HepG2 (cell line): ENCODE measurements at regions not wholly inside any gene's neighbourhood (a gene's known extent, or its start where the extent isn't known, plus 50 kb on each side); places are given as distances from the start of the nearest gene placed in this dataset.

ENCODE experiments used
- ATAC-seq: fragments of 200-7000 bp; cut with Tn5 transposase; 3 replicates; pipeline ENCODE4 v1.9.1; 2020; ENCODE audit warnings: mild to moderate bottlenecking, moderate library complexity
- BruUV-seq: library from RNA; stranded (reverse); fragments of 400-500 nt; replicated peaks from 2 replicates; lab custom pipeline; 2021; lab: Mats Ljungman, UMichigan
- CTCF ChIA-PET: fragments of 300-600 bp; formaldehyde crosslinking; extraction: SDS; loops from one replicate; lab custom pipeline; 2021; ENCODE audit warnings: low total read pairs, inconsistent platforms, low intra/inter-chr PET ratio; lab: Yijun Ruan, JAX
- POLR2A ChIA-PET: fragments of 350-600 bp; sonication (Branson Sonifier 250); formaldehyde crosslinking; loops from one replicate; lab custom pipeline; 2020; ENCODE audit warnings: antibody characterized with exemption, inconsistent platforms; lab: Yijun Ruan, JAX
- DNase-seq: peaks from one replicate; pipeline ENCODE4 v3.0.0-alpha.2; 2015; ENCODE audit warnings: low spot score
- FAIRE-seq: peaks from 3 replicates; lab custom pipeline; 2011; peaks lifted over from hg19 to GRCh38; lab: Jason Lieb, UNC
- H2AFZ ChIP-seq: one replicate; pipeline ENCODE4 v1.6.1; 2011; ENCODE audit warnings: low read length, inconsistent platforms
- H3K27ac ChIP-seq: fragments of 300-600 bp; 3 replicates; pipeline ENCODE4 v1.8.0; 2011; ENCODE audit warnings: mixed run types, mild to moderate bottlenecking, mixed read lengths, low read length, inconsistent platforms; ENCODE audit not compliant: insufficient read depth; ENCODE audit errors: extremely low read length
- H3K27me3 ChIP-seq, 2 experiments: fragments of 200-600 bp in 1 of 2; 2 replicates in 1 of 2; 3 replicates in 1 of 2; pipeline versions ENCODE4 v1.6.0 to v1.8.0; 2011; ENCODE audit warnings: low read length in 2 of 2, mild to moderate bottlenecking in 2 of 2, moderate library complexity in 2 of 2, inconsistent platforms in 1 of 2; ENCODE audit not compliant: insufficient read depth in 2 of 2, control insufficient read depth in 1 of 2
- H3K36me3 ChIP-seq, 2 experiments: fragments of 200-600 bp in 1 of 2; replicated peaks in 1 of 2; 2 replicates in 1 of 2; 3 replicates in 1 of 2; pipeline versions ENCODE4 v1.5.1 to v1.8.0; 2011; ENCODE audit warnings: low read length in 2 of 2, inconsistent platforms in 1 of 2; ENCODE audit not compliant: insufficient read depth in 2 of 2, control insufficient read depth in 1 of 2
- H3K4me1 ChIP-seq: 2 replicates; pipeline ENCODE4 v1.5.1; 2012; ENCODE audit warnings: low read length, inconsistent platforms; ENCODE audit not compliant: insufficient read depth
- H3K4me2 ChIP-seq: 2 replicates; pipeline ENCODE4 v1.6.0; 2011; ENCODE audit warnings: low read depth, low read length, inconsistent platforms
- H3K4me3 ChIP-seq, 3 experiments: fragments of 200-600 bp in 1 of 3; sonication (generic), shearing (Covaris generic) in 1 of 3; replicated peaks in 1 of 3; 2 replicates each; pipeline ENCODE4 v1.5.1; 2011 to 2016; ENCODE audit warnings: low read length in 3 of 3, inconsistent platforms in 2 of 3, low read depth in 2 of 3, mild to moderate bottlenecking in 2 of 3, control low read depth in 1 of 3, mixed read lengths in 1 of 3; ENCODE audit not compliant: insufficient read depth in 1 of 3
- H3K79me2 ChIP-seq: one replicate; pipeline ENCODE4 v1.6.1; 2011; ENCODE audit warnings: low read length, inconsistent platforms; ENCODE audit not compliant: insufficient read depth
- H3K9ac ChIP-seq: 2 replicates; pipeline ENCODE4 v1.6.0; 2011; ENCODE audit warnings: mild to moderate bottlenecking, low read depth, low read length, inconsistent platforms; ENCODE audit not compliant: insufficient read depth
- H3K9me3 ChIP-seq: 2 replicates; pipeline ENCODE4 v1.5.1; 2012; ENCODE audit warnings: mild to moderate bottlenecking, low read length
- H4K20me1 ChIP-seq: 2 replicates; pipeline ENCODE4 v1.6.0; 2011; ENCODE audit warnings: inconsistent platforms, mild to moderate bottlenecking, low read length, moderate library complexity; ENCODE audit not compliant: insufficient read depth
- HMGXB4 ChIP-seq, 2 experiments: sonication (generic) in 1 of 2; formaldehyde crosslinking in 1 of 2; IDR thresholded peaks; 2 replicates each; pipeline versions ENCODE4 v1.4.0 to v1.6.1; 2018 to 2020; ENCODE audit warnings: missing genetic modification reagents in 2 of 2, borderline replicate concordance in 1 of 2, low read depth in 1 of 2, mild to moderate bottlenecking in 1 of 2, missing biosample characterization in 1 of 2
- PAXIP1 ChIP-seq: sonication (generic); formaldehyde crosslinking; conservative IDR thresholded peaks from 2 replicates; pipeline ENCODE4 v1.4.0; 2020; ENCODE audit warnings: mild to moderate bottlenecking, missing genetic modification reagents, moderate library complexity
- PBX2 ChIP-seq: IDR thresholded peaks from 2 replicates; pipeline ENCODE4 v1.6.1; 2016; ENCODE audit warnings: control low read depth
- PRMT3 ChIP-seq: sonication (generic); formaldehyde crosslinking; IDR thresholded peaks from 2 replicates; pipeline ENCODE4 v1.8.1; 2022; ENCODE audit warnings: low read depth, mild to moderate bottlenecking, moderate library complexity, missing genetic modification reagents, borderline replicate concordance
- SMAD3 ChIP-seq: sonication (generic); formaldehyde crosslinking; IDR thresholded peaks from 2 replicates; pipeline ENCODE4 v1.4.0; 2020; ENCODE audit warnings: missing genetic modification reagents
- SP140L ChIP-seq: sonication (generic); formaldehyde crosslinking; IDR thresholded peaks from 2 replicates; pipeline ENCODE4 v1.4.0; 2020; ENCODE audit warnings: missing genetic modification reagents, borderline replicate concordance
- ZNF549 ChIP-seq: sonication (generic); formaldehyde crosslinking; IDR thresholded peaks from 2 replicates; pipeline ENCODE4 v1.5.0; 2020; ENCODE audit warnings: missing genetic modification reagents
- ZNF839 ChIP-seq: sonication (generic); formaldehyde crosslinking; IDR thresholded peaks from 2 replicates; pipeline ENCODE4 v1.4.0; 2020; ENCODE audit warnings: missing genetic modification reagents, mild to moderate bottlenecking, borderline replicate concordance
- in situ Hi-C: cut with HindIII; loops from 2 replicates; pipeline ENCODE4 v1.10.0; 2017; ENCODE audit warnings: low pct_unique_long_range_greater_than_20kb; ENCODE audit not compliant: extremely low pct_ligation_motif_present
- intact Hi-C: fragments of 100-400 bp; cut with micrococcal nuclease; formaldehyde crosslinking; loops from one replicate; pipeline ENCODE4 v1.10.0; 2022; ENCODE audit not compliant: unreplicated experiment

GRCh38 chr2:187274146-187274545 lies 173.9 kb downstream of the CALCRL start:
- no peaks in the 10 kb centered on the region for H3K27me3 ChIP-seq
- ATAC-seq (no peak), FAIRE-seq (no peak), DNase-seq (no peak)
- intact Hi-C loops (no loop called here), in situ Hi-C loops (no loop called here)
- H2AFZ ChIP-seq = no peak overlapping the region
- H3K36me3 ChIP-seq = no peaks in the 10 kb centered on the region
- H3K79me2 ChIP-seq = no peaks in the 10 kb centered on the region
- H3K27ac ChIP-seq = no peak overlapping the region
- H3K9me3 ChIP-seq = no peaks in the 10 kb centered on the region
- H3K4me1 ChIP-seq = no peaks in the 10 kb centered on the region
- H3K4me2 ChIP-seq = no peak overlapping the region
- ChIA-PET CTCF (no interaction called here), POLR2A (no interaction called here)
- no TSS peak for BruUV-seq
- no peaks in the 10 kb centered on the region for H4K20me1 ChIP-seq
- TF ChIP-seq ZNF839 (no peak), PBX2 (CRISPR knock-in tag) (no peak), HMGXB4 (CRISPR knock-in tag; IDR thresholded peaks at IDR 0.05; ENCODE audit: borderline replicate concordance in 1 of 2, low read depth in 1 of 2) (no peak), ZNF549 (no peak), SP140L (no peak), PRMT3 (CRISPR knock-in tag) (no peak), PAXIP1 (CRISPR knock-in tag) (no peak), SMAD3 (CRISPR knock-in tag) (no peak)
- no peak overlapping the region for H3K4me3 ChIP-seq
- no peak overlapping the region for H3K9ac ChIP-seq
